Esophagus squamous epithelium (tissue), 5 donors: ENCODE measurements at regions not wholly inside any gene's neighbourhood (a gene's known extent, or its start where the extent isn't known, plus 50 kb on each side); places are given as distances from the start of the nearest gene placed in this dataset.
"Not testable (repeated sequence)": the region's sequence is repeated elsewhere in the genome, so short reads cannot be mapped to it uniquely, and the experiment has no call there.

Experiments used
- DNase-seq: peaks from one replicate; lab custom pipeline; 2025; lab: John Stamatoyannopoulos, UW
- H3K27ac ChIP-seq, 4 donors: fragments of 200-600 bp; sonication (generic); one replicate each; pipeline ENCODE4 v1.5.1; 2016 to 2019; ENCODE audit warnings: mild to moderate bottlenecking in 1 of 4
- H3K27me3 ChIP-seq, 4 donors: fragments of 200-600 bp; sonication (generic); 1 replicate in 3 of 4; 2 replicates in 1 of 4; pipeline versions ENCODE4 v1.5.1 to v1.6.0; 2017 to 2021; ENCODE audit warnings: antibody characterized with exemption in 1 of 4
- H3K36me3 ChIP-seq, 3 donors: fragments of 200-600 bp; sonication (generic); one replicate each; pipeline ENCODE4 v1.5.1; 2016 to 2019
- H3K4me1 ChIP-seq, 3 donors: fragments of 200-600 bp; sonication (generic); one replicate each; pipeline ENCODE4 v1.5.1; 2017 to 2019
- H3K4me3 ChIP-seq, 4 donors: fragments of 200-600 bp; sonication (generic); 1 replicate in 3 of 4; 2 replicates in 1 of 4; pipeline ENCODE4 v1.5.1; 2016 to 2019; ENCODE audit warnings: mild to moderate bottlenecking in 2 of 4, moderate library complexity in 1 of 4
- H3K9me3 ChIP-seq, 3 donors: fragments of 200-600 bp; sonication (generic); one replicate each; pipeline ENCODE4 v1.5.1; 2016 to 2019
- POLR2A ChIP-seq, 4 donors: fragments of 450-650 bp; IDR thresholded peaks; one replicate each; pipeline ENCODE4 v1.6.1; 2017; ENCODE audit warnings: antibody characterized with exemption in 4 of 4, mild to moderate bottlenecking in 4 of 4, moderate library complexity in 3 of 4
- WGBS, 2 donors: methylation state at CpG; one replicate each; pipeline ENCODE4 v1.1.5; 2018; 5-methylcytosine and 5-hydroxymethylcytosine counted together
- intact Hi-C: fragments of 100-400 bp; cut with DNase I; formaldehyde crosslinking; loops from one replicate; pipeline ENCODE4 v1.15.0; 2022
- TF ChIP-seq, protein P1 (sequence below), 6 experiments: fragments of 450-650 bp in 4 of 6; fragments of 200-600 bp in 2 of 6; sonication (generic) in 2 of 6; IDR thresholded peaks; one replicate each; pipeline ENCODE4 v1.5.1; 2016 to 2019; ENCODE audit warnings: antibody characterized with exemption in 6 of 6, mild to moderate bottlenecking in 4 of 6, moderate library complexity in 4 of 6
- donor health status: DM: yes; HTN: yes; CAD: no.

DNA sequence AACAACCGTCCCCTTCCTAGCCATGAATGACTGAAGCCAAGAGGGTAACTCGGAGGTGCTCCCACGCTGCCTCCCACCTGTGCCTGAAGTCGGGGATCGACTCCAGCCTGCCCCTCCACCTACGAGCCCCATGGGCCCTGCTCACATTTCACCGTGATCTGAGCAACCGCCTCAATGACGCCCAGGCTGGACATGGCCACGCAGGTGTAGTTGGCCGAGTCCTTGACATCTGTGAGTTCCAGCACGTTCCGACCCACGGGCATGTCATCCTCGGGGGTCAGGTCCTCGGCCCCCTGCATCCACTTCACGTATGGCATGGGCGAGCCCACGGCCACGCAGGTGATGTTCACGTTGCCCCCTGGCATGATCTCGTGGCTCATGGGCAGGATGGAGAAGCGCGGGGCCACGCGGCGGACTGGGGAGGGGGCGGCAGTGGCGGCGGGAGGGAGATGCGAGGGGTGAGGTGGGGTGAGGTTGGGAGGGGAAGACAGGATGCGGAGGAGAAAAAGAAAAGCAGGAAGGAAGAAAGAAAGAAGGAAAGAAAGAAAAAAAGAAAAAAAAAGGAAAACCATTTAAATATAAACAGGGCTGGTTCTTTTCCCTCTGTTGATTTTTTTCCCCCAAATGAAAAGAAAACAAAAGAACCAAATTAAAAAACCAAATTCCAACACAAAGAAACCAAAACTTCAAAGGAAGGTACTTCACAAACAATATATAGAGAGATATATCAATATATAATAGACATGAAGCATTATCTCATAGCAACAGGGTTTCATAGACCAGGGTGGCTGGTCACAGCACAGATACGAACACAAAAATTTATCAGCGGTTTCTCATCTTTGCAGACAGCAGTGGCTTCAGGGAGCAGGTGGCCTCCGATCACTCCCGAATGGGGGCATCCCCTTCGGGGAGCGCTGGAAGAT is 94.7 kb downstream of the PTPRS start:
- peaks cover 0 to 15% (median 0%) of the 10 kb centered on the region in 3 donors for H3K4me1 ChIP-seq
- no peak overlapping the region for H3K27ac ChIP-seq

DNA sequence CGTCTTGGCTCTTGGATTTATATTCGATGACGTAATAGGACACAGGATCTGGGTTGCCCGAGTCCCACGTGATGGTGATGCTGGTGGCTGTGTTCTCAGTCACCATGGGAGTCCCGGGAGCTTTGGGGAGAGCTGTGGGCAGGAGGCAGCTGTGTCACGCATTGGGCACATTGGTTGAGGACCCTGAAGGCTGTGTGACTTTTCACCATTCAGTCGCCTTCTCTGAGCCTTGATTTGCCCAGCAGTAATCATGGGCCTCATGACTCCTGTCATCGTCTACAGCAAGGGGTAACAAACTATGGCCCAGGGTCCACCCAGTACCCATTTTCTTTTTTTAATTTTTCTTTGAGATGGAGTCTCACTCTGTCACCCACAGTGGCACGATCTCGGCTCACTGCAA is 96.3 kb downstream of the PTPRS start:
- intact Hi-C loops = no loop called here
- WGBS, 2 donors = 89 to 97% methylated on average over 6 to 9 of the region's 11 CpGs
- no peaks in the 10 kb centered on the region for H3K27me3 ChIP-seq
- peaks cover 0 to 91% (median 0%) of the 10 kb centered on the region in 3 donors for H3K36me3 ChIP-seq
- no peak overlapping the region for H3K4me3 ChIP-seq
- no peak for TF ChIP-seq POLR2A (IDR thresholded peaks at IDR 0.05)
- TF ChIP-seq, protein P1, sequence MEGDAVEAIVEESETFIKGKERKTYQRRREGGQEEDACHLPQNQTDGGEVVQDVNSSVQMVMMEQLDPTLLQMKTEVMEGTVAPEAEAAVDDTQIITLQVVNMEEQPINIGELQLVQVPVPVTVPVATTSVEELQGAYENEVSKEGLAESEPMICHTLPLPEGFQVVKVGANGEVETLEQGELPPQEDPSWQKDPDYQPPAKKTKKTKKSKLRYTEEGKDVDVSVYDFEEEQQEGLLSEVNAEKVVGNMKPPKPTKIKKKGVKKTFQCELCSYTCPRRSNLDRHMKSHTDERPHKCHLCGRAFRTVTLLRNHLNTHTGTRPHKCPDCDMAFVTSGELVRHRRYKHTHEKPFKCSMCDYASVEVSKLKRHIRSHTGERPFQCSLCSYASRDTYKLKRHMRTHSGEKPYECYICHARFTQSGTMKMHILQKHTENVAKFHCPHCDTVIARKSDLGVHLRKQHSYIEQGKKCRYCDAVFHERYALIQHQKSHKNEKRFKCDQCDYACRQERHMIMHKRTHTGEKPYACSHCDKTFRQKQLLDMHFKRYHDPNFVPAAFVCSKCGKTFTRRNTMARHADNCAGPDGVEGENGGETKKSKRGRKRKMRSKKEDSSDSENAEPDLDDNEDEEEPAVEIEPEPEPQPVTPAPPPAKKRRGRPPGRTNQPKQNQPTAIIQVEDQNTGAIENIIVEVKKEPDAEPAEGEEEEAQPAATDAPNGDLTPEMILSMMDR (IDR thresholded peaks at IDR 0.05) = no peak
- H3K4me1 ChIP-seq = no peaks in the 10 kb centered on the region
- DNase-seq = no peak
- no peak overlapping the region for H3K27ac ChIP-seq
- H3K9me3 ChIP-seq = no peaks in the 10 kb centered on the region

More for the DNA sequence above, 94.7 kb downstream of the PTPRS start:
- intact Hi-C loops = no loop called here
- no peaks in the 10 kb centered on the region for H3K27me3 ChIP-seq
- DNase-seq = no peak
- H3K36me3 ChIP-seq = peaks cover 0 to 81% (median 0%) of the 10 kb centered on the region in 3 donors
- 92 to 93% methylated on average over 24 to 31 of the region's 38 CpGs for WGBS, 2 donors
- TF ChIP-seq, protein P1 (IDR thresholded peaks at IDR 0.05) = no peak
- no peak for TF ChIP-seq POLR2A (IDR thresholded peaks at IDR 0.05)
- no peak overlapping the region for H3K4me3 ChIP-seq
- H3K9me3 ChIP-seq = no peaks in the 10 kb centered on the region

DNA sequence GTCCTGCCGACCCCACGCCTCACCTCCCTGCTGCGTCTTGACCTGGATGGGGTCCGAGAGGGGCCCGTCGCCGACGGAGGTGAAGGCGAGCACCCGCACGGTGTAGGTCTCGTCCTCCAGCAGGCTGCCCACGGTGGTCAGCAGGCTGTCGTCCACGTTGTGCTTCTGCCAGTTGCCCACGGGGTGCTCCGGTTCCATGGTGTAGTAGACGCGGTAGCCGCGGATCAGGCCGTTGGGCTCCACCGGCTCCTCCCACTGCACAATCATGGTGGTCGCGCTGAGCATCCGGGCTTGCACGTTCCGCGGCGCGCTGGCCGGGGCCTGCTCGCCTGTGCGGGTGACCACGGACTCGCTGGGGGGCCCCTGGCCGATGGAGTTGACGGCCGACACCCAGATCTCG is 96.7 kb downstream of the PTPRS start:
- TF ChIP-seq POLR2A (IDR thresholded peaks at IDR 0.05) = no peak
- TF ChIP-seq, protein P1 (IDR thresholded peaks at IDR 0.05) = no peak
- intact Hi-C loops = no loop called here
- DNase-seq = no peak
- no peaks in the 10 kb centered on the region for H3K4me1 ChIP-seq
- H3K36me3 ChIP-seq = peaks cover 0 to 91% (median 0%) of the 10 kb centered on the region in 3 donors
- no peaks in the 10 kb centered on the region for H3K27me3 ChIP-seq
- no peak overlapping the region for H3K4me3 ChIP-seq
- H3K9me3 ChIP-seq = no peaks in the 10 kb centered on the region
- H3K27ac ChIP-seq = no peak overlapping the region
- 94 to 95% methylated on average over 18 to 26 of the region's 40 CpGs for WGBS, 2 donors

DNA sequence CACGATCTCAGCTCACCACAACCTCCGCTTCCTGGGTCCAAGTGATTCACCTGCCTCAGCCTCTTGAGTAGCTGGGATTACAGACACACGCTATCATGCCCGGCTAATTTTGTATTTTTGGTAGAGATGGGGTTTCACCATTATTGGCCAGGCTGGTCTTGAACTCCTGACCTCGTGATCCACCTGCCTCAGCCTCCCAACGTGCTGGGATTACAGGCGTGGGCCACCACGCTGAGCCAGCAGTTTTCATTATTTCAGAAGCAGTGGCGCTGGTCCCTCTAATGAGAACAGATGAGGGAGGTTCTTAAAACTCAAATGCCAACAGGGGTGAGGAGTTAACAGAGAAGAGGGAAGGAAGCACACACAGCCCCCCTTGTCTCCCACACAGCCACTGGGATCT is 98.7 kb downstream of the PTPRS start:
- not testable (repeated sequence) for H3K4me3 ChIP-seq

DNA sequence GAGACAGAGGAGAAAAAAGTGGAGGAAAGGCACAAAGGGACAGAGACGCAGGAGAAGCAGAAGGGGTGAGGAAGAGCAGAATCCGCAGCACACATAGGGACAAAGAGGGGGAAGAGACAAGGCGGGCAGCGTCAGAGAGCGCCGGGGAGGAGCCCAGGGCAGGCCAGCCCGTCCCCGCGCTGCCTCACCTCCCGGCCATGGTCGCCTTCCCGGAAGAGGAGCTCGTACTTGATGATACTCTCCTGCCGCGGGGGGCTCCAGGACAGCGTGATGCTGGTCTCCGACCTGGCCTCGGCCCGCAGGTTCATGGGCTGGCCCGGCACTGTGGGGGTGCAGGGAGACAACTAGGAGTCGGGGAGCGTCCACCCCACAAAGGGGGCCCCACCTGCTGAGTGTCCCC is 100.6 kb downstream of the PTPRS start:
- Histone ChIP-seq H3K4me3 (no peak overlapping the region), H3K27me3 (no peaks in the 10 kb centered on the region), H3K27ac (no peak overlapping the region), H3K9me3 (no peaks in the 10 kb centered on the region), H3K36me3 (peaks cover 4 to 94% (median 9%) of the 10 kb centered on the region in 3 donors), H3K4me1 (no peaks in the 10 kb centered on the region)
- intact Hi-C loops = no loop called here
- no peak for TF ChIP-seq POLR2A (IDR thresholded peaks at IDR 0.05)
- TF ChIP-seq, protein P1 (IDR thresholded peaks at IDR 0.05) = no peak
- 90 to 95% methylated on average over 14 to 22 of the region's 22 CpGs for WGBS, 2 donors
- DNase-seq = no peak

More for the DNA sequence above, 98.7 kb downstream of the PTPRS start:
- 66 to 84% methylated on average over 4 to 9 of the region's 9 CpGs for WGBS, 2 donors
- H3K27me3 ChIP-seq, H3K9me3 ChIP-seq, H3K27ac ChIP-seq, H3K4me1 ChIP-seq, DNase-seq, intact Hi-C loops: not testable (repeated sequence)
- H3K36me3 ChIP-seq = peaks cover 4 to 93% (median 9%) of the 10 kb centered on the region in 3 donors
